Activated naive CD4-positive, alpha-beta T cell treated with anti-CD3 and anti-CD28 coated beads for 36 hours (primary cell): ENCODE measurements at regions not wholly inside any gene's neighbourhood (a gene's known extent, or its start where the extent isn't known, plus 50 kb on each side); places are given as distances from the start of the nearest gene placed in this dataset.

Experiments used
- CTCF ChIA-PET: fragments of 350-600 bp; sonication (Branson Sonifier 250); formaldehyde crosslinking; loops from one replicate; lab custom pipeline; 2021; ENCODE audit warnings: antibody characterized with exemption; lab: Charles Lee
- DNase-seq: peaks from one replicate; pipeline ENCODE4 v3.0.0-alpha.2; 2020
- H3K27ac Mint-ChIP-seq: one replicate; pipeline ENCODE4 v1.8.0; 2021; ENCODE audit warnings: mild to moderate bottlenecking, mixed read lengths
- H3K27me3 Mint-ChIP-seq: one replicate; pipeline ENCODE4 v1.8.0; 2021; ENCODE audit warnings: low read depth, mixed read lengths
- H3K36me3 Mint-ChIP-seq: one replicate; pipeline ENCODE4 v1.8.0; 2021; ENCODE audit warnings: low read depth, mixed read lengths
- H3K4me1 Mint-ChIP-seq: one replicate; pipeline ENCODE4 v1.8.0; 2021; ENCODE audit warnings: low read depth, mixed read lengths
- H3K4me3 Mint-ChIP-seq: one replicate; pipeline ENCODE4 v1.8.0; 2021; ENCODE audit warnings: mild to moderate bottlenecking, moderate library complexity, mixed read lengths
- H3K9me3 Mint-ChIP-seq: one replicate; pipeline ENCODE4 v1.8.0; 2021; ENCODE audit warnings: mixed read lengths
- intact Hi-C: fragments of 100-400 bp; cut with micrococcal nuclease; formaldehyde crosslinking; loops from one replicate; pipeline ENCODE4 v1.15.1; 2023

DNA sequence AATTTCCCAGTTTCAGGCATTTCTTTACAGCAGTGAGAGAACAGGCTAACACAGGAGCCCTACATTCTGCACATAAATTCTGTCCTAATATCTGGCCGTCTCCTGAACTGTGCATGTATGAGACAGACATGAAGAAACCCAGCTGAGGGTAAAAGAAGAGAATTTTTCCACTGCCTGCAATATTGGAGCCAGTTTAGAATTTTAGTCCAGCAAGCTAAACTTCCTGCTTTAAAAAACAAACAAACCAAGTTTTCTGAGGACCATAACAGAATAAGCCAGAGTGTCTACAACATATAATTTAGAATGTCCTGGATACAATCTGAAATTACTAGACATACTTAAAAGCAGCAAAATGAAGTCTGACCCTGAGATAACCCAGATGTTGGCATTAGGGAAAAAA lies 215.1 kb upstream of the KLHL29 start:
- CTCF ChIA-PET = no interaction called here
- no peaks in the 10 kb centered on the region for H3K9me3 Mint-ChIP-seq
- no peak overlapping the region for H3K27ac Mint-ChIP-seq
- no peaks in the 10 kb centered on the region for H3K4me1 Mint-ChIP-seq
- H3K4me3 Mint-ChIP-seq = no peak overlapping the region
- intact Hi-C loops = no loop called here
- H3K27me3 Mint-ChIP-seq = peaks cover 23% of the 10 kb centered on the region
- H3K36me3 Mint-ChIP-seq = no peaks in the 10 kb centered on the region
- DNase-seq = no peak

- H3K36me3 Mint-ChIP-seq = no peaks in the 10 kb centered on the region
- CTCF ChIA-PET = no interaction called here
- H3K27me3 Mint-ChIP-seq = peaks cover 14% of the 10 kb centered on the region
- H3K4me3 Mint-ChIP-seq = no peak overlapping the region
- intact Hi-C loops = no loop called here
- no peaks in the 10 kb centered on the region for H3K4me1 Mint-ChIP-seq
- peaks cover 2% of the 10 kb centered on the region for H3K9me3 Mint-ChIP-seq
- H3K27ac Mint-ChIP-seq = no peak overlapping the region
- no peak for DNase-seq
These were observed 213.9 kb upstream of the KLHL29 start for GRCh38 chr2:23171108-23171507.

GRCh38 chr2:23178396-23178795 lies 206.6 kb upstream of the KLHL29 start:
- H3K9me3 Mint-ChIP-seq = peaks cover 11% of the 10 kb centered on the region
- H3K4me1 Mint-ChIP-seq = no peaks in the 10 kb centered on the region
- CTCF ChIA-PET = no interaction called here
- H3K36me3 Mint-ChIP-seq = no peaks in the 10 kb centered on the region
- H3K4me3 Mint-ChIP-seq = no peak overlapping the region
- no peak overlapping the region for H3K27ac Mint-ChIP-seq
- DNase-seq = no peak
- H3K27me3 Mint-ChIP-seq = no peaks in the 10 kb centered on the region
- intact Hi-C loops = no loop called here

DNA sequence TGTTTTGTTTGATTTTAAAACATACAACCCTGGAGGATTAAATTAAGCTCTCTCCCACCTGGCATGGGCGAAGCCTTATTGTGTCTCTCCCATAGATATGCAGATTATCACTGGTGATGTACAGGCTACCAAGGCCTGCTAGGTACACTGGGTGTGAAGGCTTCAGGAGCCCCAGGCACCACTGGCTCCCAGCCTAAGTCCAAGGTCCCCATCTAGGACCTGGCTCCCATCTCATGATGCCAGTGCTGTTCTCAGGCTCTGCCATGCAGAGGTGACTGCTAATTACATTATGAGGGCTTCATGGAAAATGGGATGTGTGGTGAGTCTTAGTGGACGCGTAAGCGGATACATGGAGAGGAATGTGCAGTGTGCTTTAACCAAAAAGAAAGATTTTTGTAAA lies 201.2 kb upstream of the KLHL29 start:
- no peak overlapping the region for H3K4me3 Mint-ChIP-seq
- DNase-seq = no peak
- peaks cover 9% of the 10 kb centered on the region for H3K9me3 Mint-ChIP-seq
- no peaks in the 10 kb centered on the region for H3K36me3 Mint-ChIP-seq
- CTCF ChIA-PET = no interaction called here
- H3K27ac Mint-ChIP-seq = no peak overlapping the region
- no peaks in the 10 kb centered on the region for H3K27me3 Mint-ChIP-seq
- intact Hi-C loops = no loop called here
- H3K4me1 Mint-ChIP-seq = no peaks in the 10 kb centered on the region

DNA sequence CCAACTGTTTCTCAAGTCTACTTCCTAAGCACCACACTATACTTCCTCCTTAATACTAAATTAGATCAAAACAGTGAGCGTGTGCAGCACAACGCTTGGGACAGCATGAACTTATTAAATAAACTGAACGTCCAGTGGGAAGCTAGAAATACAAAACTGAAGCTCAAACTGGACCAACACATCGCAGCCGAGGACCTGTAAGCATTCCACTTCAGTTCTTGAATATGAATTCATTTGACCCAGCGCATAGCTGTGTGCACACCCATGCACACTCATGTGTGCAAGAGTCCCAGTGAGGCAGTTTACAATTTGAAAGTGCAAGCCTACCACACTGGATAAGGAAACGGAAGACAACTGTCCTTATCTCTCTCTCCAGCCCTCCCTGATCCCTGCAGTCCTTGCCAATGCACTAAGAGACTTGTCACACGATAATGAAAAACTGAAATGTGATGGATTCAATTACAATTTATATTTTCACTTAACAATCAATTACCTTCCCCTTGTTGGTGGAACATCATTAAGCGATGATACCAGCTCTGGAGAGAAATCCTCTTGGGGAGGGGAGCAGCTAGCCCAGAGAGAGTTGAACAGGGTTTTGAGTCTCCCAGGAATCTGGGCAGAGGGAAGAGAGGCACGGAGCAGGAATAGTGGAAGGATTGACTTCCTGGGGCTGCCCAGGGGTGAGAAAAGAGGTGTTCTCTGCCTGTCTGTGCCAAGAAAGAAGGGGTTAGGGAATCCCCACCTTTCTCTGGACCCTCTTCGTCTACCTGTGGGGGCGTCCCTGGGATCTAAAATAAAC lies 186.5 kb upstream of the KLHL29 start:
- no peak for DNase-seq
- Mint-ChIP-seq H3K4me3 (no peak overlapping the region), H3K27me3 (peaks cover 8% of the 10 kb centered on the region), H3K36me3 (no peaks in the 10 kb centered on the region), H3K9me3 (peaks cover 7% of the 10 kb centered on the region), H3K27ac (no peak overlapping the region), H3K4me1 (no peaks in the 10 kb centered on the region)
- intact Hi-C loops = loop anchor here (1.0 kb wide), 1 partner anchor 153 kb away; no protein-coding TSS in a partner anchor
- CTCF ChIA-PET = interaction anchor here (1.0 to 1.4 kb wide), 2 partner anchors 261 to 421 kb away, joined by 3 to 4 read pairs; no protein-coding TSS in a partner anchor

DNA sequence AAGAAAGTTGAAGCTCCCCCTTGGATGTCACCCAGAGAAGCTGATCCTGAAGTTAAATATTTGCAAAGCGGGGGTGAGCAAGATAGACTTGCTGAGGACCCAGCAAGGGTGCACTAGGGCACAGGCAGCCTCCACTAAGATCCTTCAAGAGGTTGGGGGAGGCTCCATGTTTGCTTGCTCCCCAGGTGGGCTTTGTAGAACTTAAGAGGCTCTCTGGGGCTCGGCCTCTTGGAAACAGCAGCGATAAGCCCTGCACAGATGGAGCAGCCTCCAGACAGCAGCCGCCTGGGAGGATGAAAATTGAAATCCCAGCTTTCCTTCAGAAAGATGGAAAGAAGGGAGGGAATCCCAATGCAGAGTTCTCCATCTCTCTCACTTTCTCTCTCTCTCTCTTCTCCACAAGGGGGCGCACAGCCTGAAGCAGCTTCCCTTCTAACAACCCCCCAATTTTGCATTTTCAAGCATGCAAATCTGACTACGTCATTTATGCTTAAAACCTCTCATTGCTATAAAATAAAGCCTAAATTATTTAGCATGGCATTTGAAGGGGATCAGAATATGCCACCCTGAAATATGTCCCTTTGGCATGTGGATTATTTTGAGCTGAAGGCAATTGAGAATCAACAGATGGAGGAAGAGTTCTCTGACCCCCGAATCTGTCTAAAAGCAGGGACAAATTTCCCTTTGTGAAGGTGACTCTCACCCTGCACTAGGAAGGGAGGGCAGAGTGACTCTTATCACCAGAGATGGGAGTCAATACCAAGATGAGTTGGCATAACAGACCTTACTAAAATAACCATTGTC lies 185.7 kb upstream of the KLHL29 start:
- intact Hi-C loops = loop anchor here (1.0 kb wide), 1 partner anchor 152 kb away; no protein-coding TSS in a partner anchor
- CTCF ChIA-PET = interaction anchor here (1.0 to 1.4 kb wide), 2 partner anchors 260 to 420 kb away, joined by 3 to 4 read pairs; no protein-coding TSS in a partner anchor
- H3K27ac Mint-ChIP-seq = no peak overlapping the region
- H3K4me3 Mint-ChIP-seq = no peak overlapping the region
- H3K36me3 Mint-ChIP-seq = no peaks in the 10 kb centered on the region
- DNase-seq = no peak
- peaks cover 8% of the 10 kb centered on the region for H3K9me3 Mint-ChIP-seq
- H3K4me1 Mint-ChIP-seq = no peaks in the 10 kb centered on the region
- H3K27me3 Mint-ChIP-seq = peaks cover 9% of the 10 kb centered on the region

- Mint-ChIP-seq H3K9me3 (peaks cover 8% of the 10 kb centered on the region), H3K4me3 (no peak overlapping the region)
These were observed 184.8 kb upstream of the KLHL29 start for GRCh38 chr2:23200068-23200786.

DNA sequence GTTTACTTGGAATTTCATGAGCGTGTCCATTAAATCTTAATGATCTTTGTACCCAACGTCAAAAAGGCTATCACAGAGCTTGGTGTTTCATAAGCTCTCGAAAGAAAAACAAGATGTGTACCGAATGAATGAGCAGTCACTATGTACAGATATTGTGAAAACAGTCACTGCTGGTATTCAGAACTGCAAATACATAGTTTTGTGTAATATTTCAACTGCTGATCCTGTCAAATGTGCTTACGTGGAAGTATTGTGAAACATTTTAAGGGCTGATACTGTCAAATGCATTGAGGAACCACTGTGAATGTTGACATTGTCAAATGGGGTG lies 184.2 kb upstream of the KLHL29 start:
- Mint-ChIP-seq H3K9me3 (peaks cover 8% of the 10 kb centered on the region), H3K4me1 (no peaks in the 10 kb centered on the region), H3K27me3 (peaks cover 13% of the 10 kb centered on the region), H3K27ac (no peak overlapping the region), H3K36me3 (no peaks in the 10 kb centered on the region), H3K4me3 (no peak overlapping the region)
- intact Hi-C loops = loop anchor here (10.0 kb wide), 1 partner anchor 254 kb away; no protein-coding TSS in a partner anchor
- CTCF ChIA-PET = interaction anchor here (0.6 to 0.8 kb wide), 2 partner anchors 11 to 285 kb away, joined by 3 read pairs; no protein-coding TSS in a partner anchor
- no peak for DNase-seq

More at GRCh38 chr2:23200068-23200786, 184.8 kb upstream of the KLHL29 start:
- Mint-ChIP-seq H3K27me3 (peaks cover 11% of the 10 kb centered on the region), H3K4me1 (no peaks in the 10 kb centered on the region), H3K36me3 (no peaks in the 10 kb centered on the region), H3K27ac (no peak overlapping the region)
- DNase-seq = no peak
- CTCF ChIA-PET = interaction anchor here (0.6 to 1.4 kb wide), 3 partner anchors 11 to 285 kb away, joined by 3 to 4 read pairs (median 3); no protein-coding TSS in a partner anchor
- intact Hi-C loops = loop anchor here (10.0 kb wide), 1 partner anchor 255 kb away; no protein-coding TSS in a partner anchor

- no peaks in the 10 kb centered on the region for H3K4me1 Mint-ChIP-seq
- no peak overlapping the region for H3K27ac Mint-ChIP-seq
- no peaks in the 10 kb centered on the region for H3K36me3 Mint-ChIP-seq
- intact Hi-C loops = loop anchor here (10.0 kb wide), 1 partner anchor 251 kb away; no protein-coding TSS in a partner anchor
- peaks cover 8% of the 10 kb centered on the region for H3K9me3 Mint-ChIP-seq
- DNase-seq = no peak
- peaks cover 25% of the 10 kb centered on the region for H3K27me3 Mint-ChIP-seq
- CTCF ChIA-PET = interaction anchor here (1.1 kb wide), 1 partner anchor 9 kb away, joined by 3 read pairs; no protein-coding TSS in a partner anchor
- H3K4me3 Mint-ChIP-seq = no peak overlapping the region
These were observed 181.6 kb upstream of the KLHL29 start for GRCh38 chr2:23203383-23203782.

DNA sequence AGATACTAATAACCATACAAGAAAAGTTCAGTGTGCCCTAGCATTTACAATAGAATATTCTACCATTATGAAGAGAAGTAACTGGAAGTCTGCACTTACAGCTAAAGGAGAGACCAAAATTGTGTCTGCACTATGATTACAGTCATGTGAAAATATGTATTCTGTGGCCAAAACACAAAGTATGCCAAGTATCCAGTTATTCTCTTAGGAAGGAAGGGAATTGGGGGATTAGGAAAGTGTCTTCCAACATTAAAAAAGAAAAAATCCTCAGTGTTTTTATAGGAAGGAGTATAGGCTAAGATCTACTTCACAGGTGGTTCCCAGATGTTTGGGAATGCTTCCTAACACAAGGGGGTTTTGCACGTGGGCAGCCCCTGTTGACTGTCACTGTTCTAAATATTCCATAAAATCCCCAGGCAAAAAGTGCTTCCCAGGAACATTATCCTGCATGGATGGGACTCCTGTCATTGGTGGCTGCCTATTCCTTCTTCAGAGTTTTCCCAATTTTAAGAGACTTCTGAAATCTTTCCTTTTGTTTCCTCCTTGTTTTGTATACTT lies 180.2 kb upstream of the KLHL29 start:
- no peaks in the 10 kb centered on the region for H3K4me1 Mint-ChIP-seq
- no peaks in the 10 kb centered on the region for H3K36me3 Mint-ChIP-seq
- H3K27ac Mint-ChIP-seq = no peak overlapping the region
- intact Hi-C loops = loop anchor here (10.0 kb wide), 1 partner anchor 250 kb away; no protein-coding TSS in a partner anchor
- DNase-seq = no peak
- H3K27me3 Mint-ChIP-seq = peaks cover 29% of the 10 kb centered on the region
- CTCF ChIA-PET = no interaction called here
- H3K4me3 Mint-ChIP-seq = no peak overlapping the region
- peaks cover 7% of the 10 kb centered on the region for H3K9me3 Mint-ChIP-seq

GRCh38 chr2:23206650-23207049 lies 178.3 kb upstream of the KLHL29 start:
- H3K4me3 Mint-ChIP-seq = no peak overlapping the region
- peaks cover 3% of the 10 kb centered on the region for H3K9me3 Mint-ChIP-seq
- H3K36me3 Mint-ChIP-seq = no peaks in the 10 kb centered on the region
- intact Hi-C loops = loop anchor here (10.0 kb wide), 1 partner anchor 248 kb away; no protein-coding TSS in a partner anchor
- no peak overlapping the region for H3K27ac Mint-ChIP-seq
- H3K27me3 Mint-ChIP-seq = peaks cover 29% of the 10 kb centered on the region
- H3K4me1 Mint-ChIP-seq = no peaks in the 10 kb centered on the region
- CTCF ChIA-PET = no interaction called here
- DNase-seq = no peak
